ENCODE measurements at regions not wholly inside any gene's neighbourhood (a gene's known extent, or its start where the extent isn't known, plus 50 kb on each side); places are given as distances from the start of the nearest gene placed in this dataset.

DNA sequence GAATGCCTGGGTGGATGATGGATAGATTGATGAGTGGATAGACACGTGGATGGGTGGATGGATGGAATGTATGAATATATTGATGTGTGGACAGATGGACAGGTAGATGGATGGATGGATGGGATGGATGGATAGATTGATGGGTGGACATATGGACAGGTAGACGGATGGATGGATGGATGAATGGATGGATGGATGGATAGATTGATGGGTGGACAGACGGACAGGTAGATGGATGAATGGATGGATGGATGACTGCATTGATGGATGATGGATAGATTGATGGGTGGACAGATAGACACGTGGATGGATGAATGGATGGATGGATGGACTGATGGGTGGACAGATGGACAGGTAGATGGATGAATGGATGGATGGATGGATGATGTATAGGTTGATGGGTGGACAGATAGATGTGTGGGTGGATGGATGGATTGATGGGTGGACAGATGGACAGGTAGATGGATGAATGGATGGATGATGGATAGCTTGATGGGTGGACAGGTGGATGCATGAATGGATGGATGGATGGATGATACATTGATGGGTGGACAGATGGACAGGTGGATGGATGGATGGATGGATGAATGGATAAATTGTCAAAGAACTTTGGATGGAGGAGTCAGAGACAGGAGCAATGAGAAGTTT, 171.4 kb upstream of the AFDN start:
- H3K4me1 Mint-ChIP-seq = no peaks in the 10 kb centered on the region
- no peaks in the 10 kb centered on the region for H3K27me3 Mint-ChIP-seq
- ATAC-seq (no peak), DNase-seq (no peak)
- H3K27ac Mint-ChIP-seq = no peak overlapping the region
- H3K9me3 Mint-ChIP-seq = no peaks in the 10 kb centered on the region
- H3K4me3 Mint-ChIP-seq = no peak overlapping the region

DNA sequence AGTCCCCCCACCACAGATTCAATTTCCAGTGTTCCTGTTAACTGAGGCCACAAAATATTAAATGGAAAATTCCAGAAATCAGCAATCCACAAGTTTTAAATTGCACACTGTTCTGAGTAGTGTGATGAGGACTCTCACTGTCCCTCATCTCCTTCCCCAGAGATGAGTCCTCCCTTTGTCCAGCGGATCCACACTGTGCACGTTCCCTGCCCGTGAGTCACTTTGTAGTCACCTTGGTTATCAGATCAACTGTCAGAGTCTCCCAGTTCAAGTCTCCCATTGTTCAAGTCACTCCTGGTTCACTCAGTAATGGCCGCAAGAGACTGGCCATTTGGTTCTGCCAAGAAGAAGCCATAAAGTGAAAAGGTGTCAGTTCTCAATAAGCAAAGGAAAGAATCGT, 168.6 kb upstream of the AFDN start:
- Mint-ChIP-seq H3K9me3 (no peaks in the 10 kb centered on the region), H3K4me3 (no peak overlapping the region), H3K4me1 (no peaks in the 10 kb centered on the region), H3K27me3 (no peaks in the 10 kb centered on the region), H3K27ac (no peak overlapping the region)
- DNase-seq = no peak
- ATAC-seq = peak; percentile 35

DNA sequence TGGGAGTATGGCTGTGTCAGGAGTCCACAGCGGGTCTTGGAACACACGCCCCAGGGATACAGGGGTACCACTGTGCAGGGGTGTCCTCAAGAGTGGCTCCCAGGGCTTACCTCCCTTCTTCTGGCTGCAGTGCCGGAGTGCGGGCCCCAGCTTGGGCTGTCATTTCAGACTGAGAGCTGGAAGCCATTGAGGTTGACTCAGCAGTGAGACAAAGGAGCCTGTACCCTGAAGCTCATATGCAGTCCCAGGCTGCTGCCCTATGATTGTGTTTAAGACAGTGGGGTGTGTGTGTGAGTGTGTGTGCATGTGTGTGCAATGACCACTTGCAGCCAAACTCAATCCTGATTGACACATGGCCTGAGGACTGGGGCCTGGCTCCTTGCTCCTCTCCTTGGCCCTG, 167.7 kb upstream of the AFDN start:
- Mint-ChIP-seq H3K27me3 (no peaks in the 10 kb centered on the region), H3K27ac (no peak overlapping the region), H3K9me3 (no peaks in the 10 kb centered on the region), H3K4me1 (no peaks in the 10 kb centered on the region), H3K4me3 (no peak overlapping the region)
- DNase-seq (no peak), ATAC-seq (no peak)

DNA sequence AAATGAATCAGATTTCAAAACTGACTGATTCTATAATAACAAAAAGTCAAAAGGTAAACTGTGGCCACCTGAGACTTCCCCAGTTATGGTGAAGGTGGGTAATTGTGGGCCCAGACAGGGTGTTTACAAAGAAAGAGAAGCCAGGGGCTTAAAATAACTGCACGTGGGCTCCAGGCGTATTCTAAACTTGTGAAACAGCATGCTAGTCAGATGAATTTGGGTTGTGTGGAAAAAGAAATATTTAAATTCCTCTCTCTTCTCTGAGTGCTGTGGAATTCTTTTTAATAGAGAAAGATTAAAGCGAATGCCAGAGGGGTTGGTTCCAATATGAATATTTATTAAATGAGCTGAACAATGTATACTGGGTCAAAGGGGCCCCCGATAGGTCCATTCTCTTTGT, 166.3 kb upstream of the AFDN start:
- ATAC-seq = no peak
- no peaks in the 10 kb centered on the region for H3K9me3 Mint-ChIP-seq
- no peaks in the 10 kb centered on the region for H3K4me1 Mint-ChIP-seq
- no peak overlapping the region for H3K4me3 Mint-ChIP-seq
- H3K27ac Mint-ChIP-seq = no peak overlapping the region
- peaks cover 8% of the 10 kb centered on the region for H3K27me3 Mint-ChIP-seq
- no peak for DNase-seq

DNA sequence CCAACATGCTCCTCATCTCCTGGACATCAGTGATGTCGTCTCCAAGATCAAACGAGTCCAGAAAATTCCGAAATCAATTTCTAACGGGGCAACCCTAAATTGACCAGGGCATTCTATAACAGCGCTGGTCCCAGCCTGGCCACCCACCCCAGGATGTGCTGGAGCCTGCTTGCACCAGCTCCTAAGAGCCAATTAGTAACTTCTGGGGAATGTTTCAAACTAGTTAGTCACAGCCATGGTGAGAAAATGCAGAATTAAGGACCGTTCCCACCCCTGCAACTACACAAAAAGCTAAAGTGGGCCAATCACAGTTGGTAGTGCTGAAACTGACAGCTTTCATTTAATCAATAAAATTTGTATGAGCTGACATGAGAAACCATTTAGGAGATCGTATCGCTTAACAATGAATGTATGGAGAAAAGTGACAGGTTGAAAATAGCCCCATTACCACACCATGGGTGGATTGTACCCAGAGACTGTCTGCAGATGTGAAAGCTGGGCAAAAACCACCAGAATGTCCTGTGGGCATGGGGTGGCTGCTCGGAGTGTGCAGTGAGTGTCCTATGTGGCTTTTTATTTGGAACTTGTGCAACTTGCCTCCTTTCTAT, 165.7 kb upstream of the AFDN start:
- no peaks in the 10 kb centered on the region for H3K4me1 Mint-ChIP-seq
- no peak for ATAC-seq
- DNase-seq = no peak
- no peak overlapping the region for H3K27ac Mint-ChIP-seq
- H3K27me3 Mint-ChIP-seq = peaks cover 15% of the 10 kb centered on the region
- H3K4me3 Mint-ChIP-seq = no peak overlapping the region
- H3K9me3 Mint-ChIP-seq = no peaks in the 10 kb centered on the region

DNA sequence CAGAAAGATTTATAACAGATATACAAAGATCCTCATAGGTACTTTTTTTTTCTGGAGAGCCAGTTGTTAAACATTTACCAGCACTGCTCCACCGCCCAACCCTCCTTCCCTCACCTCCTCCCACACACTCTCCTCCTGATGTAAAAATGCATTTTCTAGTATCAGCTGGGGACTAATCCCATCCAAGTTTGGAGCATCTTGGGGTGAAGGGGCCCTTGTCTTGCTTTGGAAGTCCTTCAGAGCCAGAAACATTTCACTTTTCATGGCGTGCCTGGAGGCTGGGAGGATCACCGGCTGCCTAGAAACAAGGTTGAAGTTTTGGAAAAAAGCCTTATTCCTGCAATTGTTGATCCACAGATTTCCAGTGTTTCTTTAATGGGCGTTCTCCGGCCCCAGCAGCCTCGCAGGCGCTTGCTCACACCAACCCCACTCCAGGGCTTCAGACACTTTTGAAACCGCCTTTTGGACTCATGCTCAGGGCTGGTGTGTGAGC, 165.1 kb upstream of the AFDN start:
- DNase-seq (no peak), ATAC-seq (no peak)
- H3K27ac Mint-ChIP-seq = peak overlapping the region in 1 of 2 donors; percentile 67
- H3K9me3 Mint-ChIP-seq = no peaks in the 10 kb centered on the region
- H3K4me3 Mint-ChIP-seq = no peak overlapping the region
- H3K27me3 Mint-ChIP-seq = peaks cover 19% of the 10 kb centered on the region
- H3K4me1 Mint-ChIP-seq = no peaks in the 10 kb centered on the region

DNA sequence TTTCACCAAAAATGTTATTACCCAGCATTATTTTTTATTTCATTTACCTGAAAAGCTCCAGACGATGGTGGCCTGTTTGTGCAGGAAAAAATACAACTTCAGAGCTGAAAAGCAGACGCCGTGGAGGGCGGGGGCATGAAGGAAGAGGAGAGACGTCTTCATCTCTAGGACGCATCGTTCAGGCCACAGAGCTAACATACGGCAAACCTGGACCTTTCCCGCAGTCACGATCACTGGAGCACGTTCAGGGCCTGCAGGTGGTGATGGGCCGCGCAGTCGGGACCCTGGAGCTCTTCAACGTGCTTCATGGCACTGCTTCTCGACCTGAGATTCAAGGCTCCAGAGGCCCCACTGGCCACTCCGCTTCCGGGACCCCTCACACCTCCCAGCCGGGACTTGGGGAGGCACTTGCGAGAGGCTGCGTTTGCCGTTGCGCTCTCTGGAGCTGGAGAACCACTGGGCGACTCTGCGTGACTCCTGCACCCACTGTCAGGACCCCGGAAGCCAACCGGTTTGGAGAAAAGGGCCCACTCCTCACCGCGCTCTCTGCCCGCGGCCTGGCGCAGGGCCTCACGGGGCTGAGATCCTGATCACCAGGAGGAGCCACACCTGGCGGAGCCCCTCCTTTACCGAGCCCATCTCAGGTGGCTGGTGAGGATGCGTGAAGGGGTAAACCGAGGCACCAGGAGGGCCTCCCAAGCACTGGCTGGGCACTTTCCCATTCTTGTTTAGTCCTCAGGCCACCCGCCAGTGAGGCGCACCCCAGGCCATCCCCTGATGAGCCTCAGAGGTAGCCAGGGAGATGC, 164.4 kb upstream of the AFDN start:
- Mint-ChIP-seq H3K27ac (no peak overlapping the region), H3K4me3 (no peak overlapping the region), H3K27me3 (peaks cover 19% of the 10 kb centered on the region), H3K9me3 (no peaks in the 10 kb centered on the region), H3K4me1 (no peaks in the 10 kb centered on the region)
- no peak for ATAC-seq
- DNase-seq = no peak

DNA sequence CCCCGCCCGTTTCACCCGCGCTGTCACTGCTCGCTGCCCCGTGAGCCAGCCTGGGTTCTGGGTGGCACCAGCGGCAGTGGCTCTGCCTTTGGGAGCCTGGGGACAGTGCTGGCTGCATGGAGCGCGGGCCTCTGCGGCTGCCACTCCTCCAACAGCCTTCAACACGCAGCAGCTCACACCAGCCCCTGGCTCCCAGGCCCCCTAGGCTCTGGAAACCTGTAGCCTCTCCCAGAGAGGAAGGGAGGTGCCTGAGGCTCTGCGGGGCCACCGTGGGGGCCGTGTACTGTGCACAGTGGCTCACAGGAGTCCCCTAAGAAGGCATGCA, 163.9 kb upstream of the AFDN start:
- no peaks in the 10 kb centered on the region for H3K9me3 Mint-ChIP-seq
- no peak overlapping the region for H3K4me3 Mint-ChIP-seq
- no peaks in the 10 kb centered on the region for H3K4me1 Mint-ChIP-seq
- H3K27ac Mint-ChIP-seq = no peak overlapping the region
- no peak for DNase-seq
- H3K27me3 Mint-ChIP-seq = peaks cover 19% of the 10 kb centered on the region
- peak; percentile 16 for ATAC-seq

DNA sequence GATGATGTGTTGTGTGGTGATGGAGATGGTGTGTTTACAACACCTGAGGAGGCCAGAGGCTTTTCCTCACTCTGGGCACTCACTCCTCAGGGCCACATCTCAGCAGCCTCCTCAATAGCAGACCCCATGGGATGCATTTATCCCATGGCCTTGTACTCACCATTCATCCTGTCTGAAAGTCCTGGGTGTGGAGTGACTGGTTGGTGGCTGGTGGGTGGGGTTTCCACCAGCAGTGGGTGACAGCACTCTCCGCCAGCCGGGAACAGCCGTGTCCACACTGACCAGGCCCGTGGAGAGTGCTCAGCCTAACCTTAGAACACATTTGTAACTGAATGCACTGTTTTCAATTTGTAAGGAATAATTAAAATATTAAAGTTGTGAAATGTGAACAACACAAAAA, 163.4 kb upstream of the AFDN start:
- H3K27me3 Mint-ChIP-seq = peaks cover 19% of the 10 kb centered on the region
- no peaks in the 10 kb centered on the region for H3K9me3 Mint-ChIP-seq
- no peak for ATAC-seq
- no peak for DNase-seq
- no peaks in the 10 kb centered on the region for H3K4me1 Mint-ChIP-seq
- H3K4me3 Mint-ChIP-seq = no peak overlapping the region
- H3K27ac Mint-ChIP-seq = no peak overlapping the region

DNA sequence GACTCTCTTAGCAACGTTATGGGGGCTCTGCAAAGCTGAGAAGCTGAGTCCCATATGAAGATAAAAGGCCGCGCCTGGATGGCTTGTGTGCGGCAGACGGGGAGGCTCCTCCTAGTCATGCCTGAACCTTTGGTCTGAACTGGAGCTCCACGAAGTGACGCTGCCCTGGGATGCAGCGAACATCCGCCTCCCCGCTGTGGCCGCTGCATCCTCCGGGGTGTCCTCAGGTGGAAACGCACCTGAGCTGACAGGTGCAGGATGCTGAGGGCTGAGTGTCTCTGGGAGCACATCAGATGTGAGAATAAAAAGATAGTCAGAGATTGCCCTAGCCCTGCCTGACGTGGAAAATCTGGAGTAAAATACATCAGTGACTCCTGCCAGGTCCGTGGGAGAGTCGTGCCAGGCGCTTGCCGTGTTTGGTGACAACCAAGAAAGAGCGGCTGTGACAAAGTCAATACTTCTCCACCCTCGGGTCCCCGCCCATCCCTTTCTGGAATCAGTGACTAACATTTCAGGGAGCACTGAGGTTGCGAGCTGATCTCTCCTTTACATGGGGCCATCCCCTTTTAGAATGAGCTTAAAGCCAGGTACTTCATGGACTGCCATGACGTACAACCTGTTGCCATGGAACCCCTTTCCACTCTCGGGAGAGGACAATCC, 162.8 kb upstream of the AFDN start:
- Mint-ChIP-seq H3K27ac (no peak overlapping the region), H3K4me1 (no peaks in the 10 kb centered on the region), H3K9me3 (no peaks in the 10 kb centered on the region), H3K27me3 (peaks cover 19% of the 10 kb centered on the region), H3K4me3 (no peak overlapping the region)
- no peak for ATAC-seq
- no peak for DNase-seq

DNA sequence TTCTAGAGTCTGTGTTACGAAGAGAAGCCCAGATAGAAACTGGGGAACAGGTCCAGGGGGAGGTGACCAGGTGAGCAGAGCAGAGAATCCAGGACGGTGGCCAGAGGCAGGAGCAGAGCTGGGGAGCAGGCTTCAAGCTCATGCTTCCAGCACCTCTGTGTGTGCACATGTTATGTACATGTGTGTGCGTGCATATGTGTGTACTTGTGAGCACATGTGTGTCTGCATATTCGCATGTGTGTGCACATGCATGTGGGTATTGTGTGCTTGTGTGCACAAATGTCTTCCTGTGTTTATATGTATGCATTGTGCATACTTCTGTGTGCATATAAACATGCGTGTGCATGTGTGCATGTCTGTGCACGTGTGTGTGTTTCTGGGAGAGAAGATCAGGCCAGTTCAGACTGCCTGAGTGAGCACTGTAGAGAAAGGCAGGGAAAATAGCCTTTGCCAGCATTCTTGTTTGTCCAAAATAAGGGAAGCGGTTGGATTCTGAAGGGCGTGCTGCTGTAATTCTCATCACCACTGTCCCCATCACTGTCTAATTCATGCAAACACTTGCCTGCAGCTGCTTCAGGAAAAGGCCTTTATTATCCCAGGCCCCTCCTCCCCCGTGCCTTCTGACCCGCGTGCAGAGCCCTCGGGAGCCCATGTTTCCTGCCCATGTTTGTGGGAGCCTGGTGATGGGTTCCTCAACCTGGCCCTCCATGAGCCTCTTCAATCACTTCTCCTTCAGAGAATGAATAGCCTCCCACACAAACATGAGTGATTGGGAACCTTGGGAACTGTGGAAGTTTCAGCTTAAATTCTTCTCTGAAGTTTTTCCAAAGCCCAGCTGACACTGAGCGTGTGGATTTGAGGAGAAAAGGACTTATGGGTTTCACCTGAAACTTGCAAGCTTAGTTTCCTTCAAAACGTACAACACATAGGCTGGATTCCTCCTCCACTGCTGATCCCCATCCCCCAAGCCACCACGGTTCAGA, 161.7 kb upstream of the AFDN start:
- no peak overlapping the region for H3K27ac Mint-ChIP-seq

DNA sequence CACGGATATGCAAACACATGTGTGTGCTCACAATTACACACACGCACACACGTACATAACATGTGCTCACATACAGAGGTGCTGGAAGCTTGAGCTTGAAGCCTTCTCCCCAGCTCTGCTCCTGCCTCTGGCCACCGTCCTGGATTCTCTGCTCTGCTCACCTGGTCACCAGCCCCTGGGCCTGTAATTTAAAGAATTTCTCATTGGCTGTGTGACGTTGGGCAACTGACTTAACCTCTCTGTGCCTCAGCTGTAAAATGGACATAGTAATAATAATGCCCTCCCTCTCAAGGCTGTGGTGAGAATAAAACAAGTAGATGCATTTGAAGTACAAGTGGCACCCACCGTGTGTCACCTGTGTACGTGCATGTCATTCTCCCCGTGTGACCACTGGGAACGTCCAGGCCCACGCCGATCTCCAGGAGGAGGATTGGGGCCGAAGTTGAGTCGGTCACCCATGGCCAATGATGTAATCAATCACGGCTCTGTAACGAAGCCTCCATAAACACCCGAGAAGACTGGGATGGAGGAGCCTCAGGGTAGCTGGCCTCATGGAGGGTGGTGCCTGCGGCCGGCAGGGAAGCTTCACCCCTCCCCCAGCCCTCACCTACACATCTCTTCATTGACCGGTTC, 160.9 kb upstream of the AFDN start:
- Mint-ChIP-seq H3K27ac (no peak overlapping the region), H3K4me3 (no peak overlapping the region), H3K27me3 (peaks cover 19% of the 10 kb centered on the region), H3K4me1 (no peaks in the 10 kb centered on the region), H3K9me3 (no peaks in the 10 kb centered on the region)
- DNase-seq = no peak
- no peak for ATAC-seq

More for the DNA sequence above, 161.7 kb upstream of the AFDN start:
- DNase-seq (no peak), ATAC-seq (no peak)
- no peaks in the 10 kb centered on the region for H3K9me3 Mint-ChIP-seq
- no peak overlapping the region for H3K4me3 Mint-ChIP-seq
- peaks cover 19% of the 10 kb centered on the region for H3K27me3 Mint-ChIP-seq
- no peaks in the 10 kb centered on the region for H3K4me1 Mint-ChIP-seq

DNA sequence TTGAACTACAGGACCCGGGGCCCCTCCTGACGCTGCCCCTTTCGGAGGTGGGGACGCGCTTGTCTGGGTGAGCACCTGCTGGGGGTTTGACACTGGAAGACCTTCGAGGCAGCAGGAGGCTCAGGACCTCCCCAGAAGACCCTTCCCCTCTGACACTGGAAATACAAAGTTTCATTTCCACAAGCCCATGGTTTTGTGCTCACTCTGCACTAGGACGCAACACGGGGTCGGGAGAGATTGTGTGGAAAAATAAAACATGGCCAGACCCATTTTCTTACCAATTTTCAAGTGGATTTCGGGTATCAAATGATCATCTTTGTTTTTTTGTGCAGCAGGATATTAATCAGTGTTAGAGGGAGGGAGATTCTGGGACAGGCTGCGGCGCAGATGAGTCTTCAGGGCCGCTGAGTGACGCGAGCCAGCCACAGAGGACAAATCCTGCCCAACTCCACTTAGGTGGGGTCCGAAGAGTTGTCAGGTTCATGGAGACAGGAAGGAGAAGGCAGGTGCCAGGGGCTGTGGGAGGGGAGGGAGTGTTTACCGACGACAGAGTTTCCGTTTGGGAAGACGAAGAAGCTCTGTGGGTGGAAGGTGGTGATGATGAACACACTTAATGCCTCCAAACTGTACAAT, 160.0 kb upstream of the AFDN start:
- Mint-ChIP-seq H3K9me3 (peaks cover 7 to 8% of the 10 kb centered on the region in 2 donors), H3K27me3 (peaks cover 19% of the 10 kb centered on the region), H3K4me3 (no peak overlapping the region), H3K27ac (no peak overlapping the region), H3K4me1 (no peaks in the 10 kb centered on the region)
- ATAC-seq (no peak), DNase-seq (no peak)

Data from stimulated activated naive CD8-positive, alpha-beta T cell treated with anti-CD3 and anti-CD28 coated beads, Interleukin-15, amount 100 ng/mL, for 72 hours (primary cell).